ENCODE measurements at regions not wholly inside any gene's neighbourhood (a gene's known extent, or its start where the extent isn't known, plus 50 kb on each side); places are given as distances from the start of the nearest gene placed in this dataset.
"Not testable (repeated sequence)": the region's sequence is repeated elsewhere in the genome, so short reads cannot be mapped to it uniquely, and the experiment has no call there.

- no peaks in the 10 kb centered on the region for H3K27me3 Mint-ChIP-seq
- H3K9me3 Mint-ChIP-seq: no peaks in the 10 kb centered on the region
- H3K27ac Mint-ChIP-seq: no peak overlapping the region
- no peak overlapping the region for H3K4me3 Mint-ChIP-seq
- no peaks in the 10 kb centered on the region for H3K4me1 Mint-ChIP-seq
- no peak for ATAC-seq (replicated peaks)
- no peaks in the 10 kb centered on the region for H3K36me3 Mint-ChIP-seq (ENCODE audit: low read depth)
Measured at GRCh38 chr16:6732166-6732565, 600.5 kb upstream of the RBFOX1 start.

- no peak overlapping the region for H3K4me3 Mint-ChIP-seq
- no peak overlapping the region for H3K27ac Mint-ChIP-seq
- no peaks in the 10 kb centered on the region for H3K4me1 Mint-ChIP-seq
- no peaks in the 10 kb centered on the region for H3K36me3 Mint-ChIP-seq (ENCODE audit: low read depth)
- H3K27me3 Mint-ChIP-seq: no peaks in the 10 kb centered on the region
- H3K9me3 Mint-ChIP-seq: no peaks in the 10 kb centered on the region
- no peak for ATAC-seq (replicated peaks)
Measured at GRCh38 chr16:6728381-6728780, 604.3 kb upstream of the RBFOX1 start.

DNA sequence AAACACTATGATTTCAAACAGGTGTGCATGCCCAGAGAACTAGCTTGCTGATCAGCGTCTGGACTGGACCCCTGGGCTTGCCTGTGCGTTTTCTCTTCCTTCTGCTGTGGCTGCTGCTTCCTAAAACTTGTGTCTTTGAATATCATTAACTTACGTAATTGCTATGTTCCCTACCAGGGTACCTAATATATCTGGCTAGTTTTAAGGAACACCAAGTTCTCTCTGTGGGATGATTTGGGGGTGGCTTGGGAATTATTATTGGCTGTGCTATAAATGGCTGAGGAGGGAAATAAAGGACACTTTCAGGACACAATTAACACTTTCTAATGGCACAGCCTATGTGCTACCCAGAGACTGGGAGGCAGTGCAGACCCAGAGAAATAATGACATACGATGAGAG, 606.0 kb upstream of the RBFOX1 start:
- Mint-ChIP-seq H3K27me3 (no peaks in the 10 kb centered on the region), H3K27ac (no peak overlapping the region), H3K9me3 (peaks cover 4% of the 10 kb centered on the region), H3K4me3 (no peak overlapping the region), H3K4me1 (no peaks in the 10 kb centered on the region), H3K36me3 (ENCODE audit: low read depth) (no peaks in the 10 kb centered on the region)
- ATAC-seq (replicated peaks): no peak

- no peaks in the 10 kb centered on the region for H3K27me3 Mint-ChIP-seq
- H3K4me1 Mint-ChIP-seq: no peaks in the 10 kb centered on the region
- no peak overlapping the region for H3K27ac Mint-ChIP-seq
- H3K36me3 Mint-ChIP-seq (ENCODE audit: low read depth): no peaks in the 10 kb centered on the region
- ATAC-seq (replicated peaks): no peak
- no peak overlapping the region for H3K4me3 Mint-ChIP-seq
- H3K9me3 Mint-ChIP-seq: peaks cover 4% of the 10 kb centered on the region
Measured at GRCh38 chr16:6725634-6726331, 606.9 kb upstream of the RBFOX1 start.

GRCh38 chr16:6725206-6725605, 607.4 kb upstream of the RBFOX1 start:
- H3K9me3 Mint-ChIP-seq; ATAC-seq (replicated peaks); H3K4me1 Mint-ChIP-seq; H3K36me3 Mint-ChIP-seq (ENCODE audit: low read depth); H3K4me3 Mint-ChIP-seq; H3K27me3 Mint-ChIP-seq; H3K27ac Mint-ChIP-seq: not testable (repeated sequence)

- ATAC-seq (replicated peaks): no peak
- Mint-ChIP-seq H3K27ac (no peak overlapping the region), H3K9me3 (peaks cover 11% of the 10 kb centered on the region), H3K36me3 (ENCODE audit: low read depth) (no peaks in the 10 kb centered on the region), H3K4me1 (no peaks in the 10 kb centered on the region), H3K4me3 (no peak overlapping the region), H3K27me3 (no peaks in the 10 kb centered on the region)
Measured at GRCh38 chr16:6722786-6723185, 609.9 kb upstream of the RBFOX1 start.

GRCh38 chr16:6714510-6714909, 618.1 kb upstream of the RBFOX1 start:
- Mint-ChIP-seq H3K4me3 (no peak overlapping the region), H3K9me3 (peaks cover 34% of the 10 kb centered on the region), H3K36me3 (ENCODE audit: low read depth) (no peaks in the 10 kb centered on the region), H3K27me3 (no peaks in the 10 kb centered on the region), H3K4me1 (no peaks in the 10 kb centered on the region), H3K27ac (no peak overlapping the region)
- ATAC-seq (replicated peaks): no peak

DNA sequence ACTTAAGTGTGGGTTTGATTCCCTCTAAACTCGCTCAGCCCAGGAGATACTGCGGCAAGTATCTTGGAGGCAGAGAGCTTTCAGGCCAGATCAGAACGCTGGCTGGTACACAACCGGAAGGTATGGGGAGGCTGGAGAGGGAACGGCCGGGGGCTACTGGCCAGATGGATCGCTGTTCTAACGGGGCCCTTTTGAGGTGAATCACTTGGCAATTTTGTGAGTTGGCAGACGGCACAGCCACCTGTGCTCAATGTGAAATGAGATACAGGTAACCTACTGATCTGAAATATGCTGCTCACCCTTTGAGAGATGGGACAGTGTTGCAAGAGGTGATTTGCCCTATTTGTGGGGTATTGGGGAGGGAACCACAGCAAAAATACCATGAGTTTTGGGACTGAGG, 622.9 kb upstream of the RBFOX1 start:
- ATAC-seq (replicated peaks): no peak
- H3K36me3 Mint-ChIP-seq (ENCODE audit: low read depth): no peaks in the 10 kb centered on the region
- H3K4me1 Mint-ChIP-seq: no peaks in the 10 kb centered on the region
- H3K4me3 Mint-ChIP-seq: no peak overlapping the region
- peaks cover 25% of the 10 kb centered on the region for H3K9me3 Mint-ChIP-seq
- no peaks in the 10 kb centered on the region for H3K27me3 Mint-ChIP-seq
- no peak overlapping the region for H3K27ac Mint-ChIP-seq

DNA sequence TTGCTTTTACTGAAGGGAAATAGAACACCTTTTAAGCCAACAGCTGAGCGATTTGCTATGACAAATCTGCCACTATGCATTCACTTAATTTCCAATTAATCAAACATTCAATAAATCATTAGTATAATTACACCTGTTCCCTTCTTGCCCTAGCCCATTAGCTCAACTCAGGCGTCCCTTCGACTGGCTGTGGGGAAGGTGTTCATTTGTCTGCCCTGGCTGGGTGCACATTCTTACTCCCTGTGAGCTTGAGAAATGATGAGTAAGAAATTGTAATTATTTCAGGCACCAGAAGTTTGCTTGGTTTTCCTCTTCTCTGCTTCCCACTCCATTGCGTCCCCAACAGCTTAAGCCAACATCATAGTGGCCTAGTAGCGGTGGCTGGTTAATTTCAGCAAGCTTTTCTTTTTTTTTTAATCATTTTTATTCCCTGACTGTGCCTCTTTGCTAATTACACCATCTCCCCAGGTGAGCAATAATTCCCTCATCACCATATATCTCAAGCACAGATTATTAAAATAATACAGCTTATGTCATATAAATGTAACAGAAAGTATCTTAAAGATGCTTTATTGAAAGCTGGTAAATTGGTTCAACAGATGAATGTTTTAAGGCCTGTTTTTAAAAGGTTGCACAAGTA, 623.9 kb upstream of the RBFOX1 start:
- no peaks in the 10 kb centered on the region for H3K4me1 Mint-ChIP-seq
- no peak overlapping the region for H3K27ac Mint-ChIP-seq
- H3K9me3 Mint-ChIP-seq: peaks cover 33% of the 10 kb centered on the region

DNA sequence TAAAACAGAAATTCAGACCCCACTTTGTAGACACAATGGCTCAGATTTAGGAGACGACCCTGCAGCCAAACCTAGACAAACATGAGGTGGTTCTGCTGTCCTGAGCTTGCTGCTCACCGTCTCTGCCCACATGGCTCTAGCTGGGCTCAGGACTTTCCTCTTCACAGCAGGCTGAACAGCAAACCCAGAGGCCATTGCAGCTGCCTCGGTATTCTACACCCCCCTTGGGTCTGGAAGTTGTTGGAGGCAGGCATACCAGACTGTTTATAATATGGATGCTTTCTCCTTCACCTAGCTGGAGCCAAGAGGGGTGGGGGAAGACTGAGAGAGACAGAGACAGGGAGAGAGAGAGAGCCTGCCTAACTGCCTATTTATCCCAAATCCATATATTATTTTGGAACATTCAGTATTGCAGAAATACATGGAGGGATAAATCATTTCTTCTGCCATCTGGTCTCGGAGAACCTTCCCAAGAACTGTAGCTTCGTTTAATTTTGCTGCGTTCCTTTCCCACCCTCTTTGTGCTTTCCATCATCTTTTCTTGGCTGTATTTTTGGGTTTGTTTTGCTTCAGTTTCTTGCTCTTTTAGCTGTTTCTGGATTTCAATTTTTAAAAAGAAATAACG, 628.2 kb upstream of the RBFOX1 start:
- ATAC-seq (replicated peaks): no peak
- no peaks in the 10 kb centered on the region for H3K36me3 Mint-ChIP-seq (ENCODE audit: low read depth)
- peaks cover 16% of the 10 kb centered on the region for H3K9me3 Mint-ChIP-seq
- no peak overlapping the region for H3K27ac Mint-ChIP-seq
- no peaks in the 10 kb centered on the region for H3K4me1 Mint-ChIP-seq
- no peak overlapping the region for H3K4me3 Mint-ChIP-seq
- no peaks in the 10 kb centered on the region for H3K27me3 Mint-ChIP-seq

More for the DNA sequence above, 623.9 kb upstream of the RBFOX1 start:
- no peaks in the 10 kb centered on the region for H3K36me3 Mint-ChIP-seq (ENCODE audit: low read depth)
- no peak overlapping the region for H3K4me3 Mint-ChIP-seq
- ATAC-seq (replicated peaks): no peak
- H3K27me3 Mint-ChIP-seq: no peaks in the 10 kb centered on the region

GRCh38 chr16:6701096-6701495, 631.5 kb upstream of the RBFOX1 start:
- no peaks in the 10 kb centered on the region for H3K4me1 Mint-ChIP-seq
- H3K27ac Mint-ChIP-seq: no peak overlapping the region
- H3K4me3 Mint-ChIP-seq: no peak overlapping the region
- H3K27me3 Mint-ChIP-seq: no peaks in the 10 kb centered on the region
- H3K9me3 Mint-ChIP-seq: peaks cover 20% of the 10 kb centered on the region
- no peaks in the 10 kb centered on the region for H3K36me3 Mint-ChIP-seq (ENCODE audit: low read depth)
- ATAC-seq (replicated peaks): no peak

DNA sequence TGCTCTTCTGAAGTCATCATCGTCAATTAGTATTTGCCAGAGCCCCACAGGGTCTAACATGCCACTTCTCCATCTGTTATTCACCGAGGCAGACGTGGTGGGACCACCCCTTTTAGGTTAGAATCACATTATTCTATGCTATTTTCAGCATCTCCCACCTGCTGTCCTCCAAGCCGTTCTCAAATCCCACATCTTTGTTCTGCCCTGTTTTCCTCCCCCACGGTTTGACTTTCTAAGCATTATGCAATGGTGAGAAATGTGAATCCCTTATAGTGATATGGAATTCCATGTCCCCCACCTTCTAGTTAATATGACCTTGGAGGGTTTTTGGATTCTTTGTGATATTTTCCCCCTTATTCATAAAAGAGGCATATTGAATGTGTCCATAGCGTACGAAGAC, 634.1 kb upstream of the RBFOX1 start:
- no peak for ATAC-seq (replicated peaks)
- H3K4me3 Mint-ChIP-seq: no peak overlapping the region

DNA sequence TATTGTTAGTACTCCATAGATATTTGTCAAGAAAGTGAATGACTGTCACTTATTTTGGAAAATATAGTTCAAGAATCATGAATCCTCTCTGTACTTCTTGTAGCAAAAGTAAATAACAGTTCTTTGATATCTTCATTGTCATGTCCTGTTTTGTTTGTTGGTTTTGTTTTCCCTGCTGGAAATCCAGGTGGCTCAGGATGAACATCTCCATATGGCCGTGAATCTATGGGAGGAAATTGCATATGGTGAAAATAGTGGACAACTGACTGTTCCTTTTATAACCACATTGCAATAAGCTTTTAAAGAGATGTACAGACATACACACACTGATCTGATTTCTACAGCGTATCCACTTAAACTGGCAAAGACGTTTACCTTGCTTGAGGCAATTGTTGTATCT, 637.0 kb upstream of the RBFOX1 start:
- H3K27me3 Mint-ChIP-seq: no peaks in the 10 kb centered on the region
- H3K27ac Mint-ChIP-seq: no peak overlapping the region
- H3K4me1 Mint-ChIP-seq: no peaks in the 10 kb centered on the region
- no peak for ATAC-seq (replicated peaks)
- H3K36me3 Mint-ChIP-seq (ENCODE audit: low read depth): no peaks in the 10 kb centered on the region
- peaks cover 5% of the 10 kb centered on the region for H3K9me3 Mint-ChIP-seq
- H3K4me3 Mint-ChIP-seq: no peak overlapping the region

More for the DNA sequence above, 634.1 kb upstream of the RBFOX1 start:
- H3K4me1 Mint-ChIP-seq: no peaks in the 10 kb centered on the region
- H3K9me3 Mint-ChIP-seq: peaks cover 8% of the 10 kb centered on the region
- no peaks in the 10 kb centered on the region for H3K36me3 Mint-ChIP-seq (ENCODE audit: low read depth)
- no peak overlapping the region for H3K27ac Mint-ChIP-seq
- no peaks in the 10 kb centered on the region for H3K27me3 Mint-ChIP-seq

- H3K9me3 Mint-ChIP-seq: peaks cover 6% of the 10 kb centered on the region
Measured at GRCh38 chr16:6694636-6695035, 638.0 kb upstream of the RBFOX1 start.

DNA sequence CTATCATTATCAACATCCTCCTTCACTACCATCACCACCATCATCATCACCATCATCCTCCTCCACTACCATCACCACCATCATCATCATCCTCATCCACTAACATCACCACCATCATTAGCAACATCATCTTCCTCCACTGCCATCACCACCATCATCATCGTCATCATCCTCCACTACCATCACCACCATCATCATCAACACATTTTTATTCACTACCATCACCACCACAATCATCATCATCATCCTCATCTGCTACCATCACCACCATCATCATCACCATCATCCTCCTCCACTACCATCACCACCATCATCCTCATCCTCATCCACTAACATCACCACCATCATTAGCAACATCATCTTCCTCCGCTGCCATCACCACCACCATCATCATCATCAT, 639.2 kb upstream of the RBFOX1 start:
- H3K36me3 Mint-ChIP-seq (ENCODE audit: low read depth); H3K27me3 Mint-ChIP-seq; ATAC-seq (replicated peaks); H3K4me1 Mint-ChIP-seq; H3K4me3 Mint-ChIP-seq; H3K27ac Mint-ChIP-seq; H3K9me3 Mint-ChIP-seq: not testable (repeated sequence)

More at GRCh38 chr16:6694636-6695035, 638.0 kb upstream of the RBFOX1 start:
- Mint-ChIP-seq H3K4me1 (no peaks in the 10 kb centered on the region), H3K27me3 (no peaks in the 10 kb centered on the region), H3K36me3 (ENCODE audit: low read depth) (no peaks in the 10 kb centered on the region), H3K4me3 (no peak overlapping the region), H3K27ac (no peak overlapping the region)
- no peak for ATAC-seq (replicated peaks)
